ENCODE measurements at regions not wholly inside any gene's neighbourhood (a gene's known extent, or its start where the extent isn't known, plus 50 kb on each side); places are given as distances from the start of the nearest gene placed in this dataset.

DNA sequence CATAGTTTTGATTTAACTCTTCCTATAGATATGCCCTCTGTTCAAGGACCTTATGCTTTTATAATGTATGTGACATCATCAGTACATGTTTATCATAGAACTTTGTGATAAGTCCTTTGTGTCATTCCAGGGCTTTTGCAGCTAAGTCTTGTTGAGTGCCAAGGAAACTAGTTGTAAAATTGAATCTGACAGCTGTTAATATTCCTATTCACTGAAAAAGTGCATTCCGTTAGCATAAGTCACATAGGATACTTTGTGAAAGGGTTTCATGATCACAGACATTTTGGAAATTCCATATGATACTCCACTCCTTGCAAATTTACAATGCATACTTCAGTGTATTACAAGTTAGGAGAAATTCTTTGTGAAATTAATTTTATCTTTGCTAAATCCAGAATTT, 503.4 kb downstream of the CCDC85A start:
- H3K4me3 ChIP-seq = no peak overlapping the region
- DNase-seq (no peak), ATAC-seq (no peak)
- WGBS (ENCODE audit: insufficient coverage, low coverage, low lambda C conversion rate, missing lambda C conversion rate) = 50% methylated on average over 1 of the region's 1 CpG
- no peaks in the 10 kb centered on the region for H3K9me3 ChIP-seq
- TF ChIP-seq POLR2A (IDR thresholded peaks at IDR 0.05) = no peak
- TF ChIP-seq CTCF (IDR thresholded peaks at IDR 0.05) = no peak
- intact Hi-C loops (cut with DNase I) = no loop called here
- H3K36me3 ChIP-seq = no peaks in the 10 kb centered on the region
- H3K4me1 ChIP-seq = no peaks in the 10 kb centered on the region
- no peaks in the 10 kb centered on the region for H3K27me3 ChIP-seq
- H3K27ac ChIP-seq = no peak overlapping the region

- ATAC-seq (no peak), DNase-seq (no peak)
- intact Hi-C loops (cut with DNase I) = no loop called here
- H3K9me3 ChIP-seq = no peaks in the 10 kb centered on the region
- H3K4me3 ChIP-seq = no peak overlapping the region
- 45% methylated on average over 1 of the region's 1 CpG for WGBS (ENCODE audit: insufficient coverage, low coverage, low lambda C conversion rate, missing lambda C conversion rate)
- no peaks in the 10 kb centered on the region for H3K27me3 ChIP-seq
- no peaks in the 10 kb centered on the region for H3K36me3 ChIP-seq
- TF ChIP-seq CTCF (IDR thresholded peaks at IDR 0.05) (no peak), POLR2A (IDR thresholded peaks at IDR 0.05) (no peak)
- H3K4me1 ChIP-seq = no peaks in the 10 kb centered on the region
- H3K27ac ChIP-seq = no peak overlapping the region
These were observed 504.9 kb downstream of the CCDC85A start for GRCh38 chr2:56688661-56689060.

DNA sequence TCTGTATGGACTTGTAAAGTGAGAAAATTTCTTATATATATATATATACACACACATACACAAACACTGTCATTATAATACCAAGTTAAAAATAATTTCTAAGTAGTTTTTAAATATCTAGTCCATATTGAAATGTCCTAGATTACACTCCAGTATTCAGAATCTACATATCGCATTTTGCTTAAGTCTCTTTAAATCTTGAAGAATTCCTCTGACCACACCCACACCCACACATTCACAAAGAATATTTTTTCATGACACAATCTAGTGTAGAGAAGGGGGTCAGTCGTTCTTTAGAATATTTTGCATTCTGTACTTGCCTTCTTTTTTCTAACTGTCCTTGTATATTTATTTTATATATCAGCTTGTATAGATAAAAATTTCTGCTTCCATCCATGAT, 509.7 kb downstream of the CCDC85A start:
- DNase-seq (no peak), ATAC-seq (no peak)
- H3K9me3 ChIP-seq = no peaks in the 10 kb centered on the region
- no peak overlapping the region for H3K27ac ChIP-seq
- intact Hi-C loops (cut with DNase I) = no loop called here
- no peak overlapping the region for H3K4me3 ChIP-seq
- 37% methylated on average over 2 of the region's 2 CpGs for WGBS (ENCODE audit: insufficient coverage, low coverage, low lambda C conversion rate, missing lambda C conversion rate)
- H3K4me1 ChIP-seq = no peaks in the 10 kb centered on the region
- no peaks in the 10 kb centered on the region for H3K36me3 ChIP-seq
- no peaks in the 10 kb centered on the region for H3K27me3 ChIP-seq
- TF ChIP-seq POLR2A (IDR thresholded peaks at IDR 0.05) = no peak
- TF ChIP-seq CTCF (IDR thresholded peaks at IDR 0.05) = no peak

DNA sequence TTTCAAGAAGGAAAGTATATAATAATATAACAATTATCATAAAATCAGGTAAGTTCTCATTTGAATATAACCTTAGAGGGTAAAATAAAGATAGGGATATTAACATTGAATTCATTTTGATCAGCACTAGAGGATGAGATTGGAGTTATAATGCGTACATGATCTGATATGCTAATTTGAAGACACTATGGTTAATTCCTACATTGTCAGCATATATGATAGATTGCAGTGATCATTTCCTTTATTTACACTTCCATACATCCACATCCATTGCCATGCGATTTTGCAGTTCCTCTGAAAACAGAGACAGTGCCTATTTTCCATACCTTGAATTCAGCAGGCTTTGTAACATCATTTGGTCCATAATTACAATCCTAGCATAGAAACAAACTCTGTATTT, 519.2 kb downstream of the CCDC85A start:
- WGBS (ENCODE audit: insufficient coverage, low coverage, low lambda C conversion rate, missing lambda C conversion rate) = 58% methylated on average over 2 of the region's 2 CpGs
- H3K36me3 ChIP-seq = no peaks in the 10 kb centered on the region
- no peak overlapping the region for H3K27ac ChIP-seq
- no peak for TF ChIP-seq CTCF (IDR thresholded peaks at IDR 0.05)
- intact Hi-C loops (cut with DNase I) = no loop called here
- DNase-seq (no peak), ATAC-seq (no peak)
- no peaks in the 10 kb centered on the region for H3K27me3 ChIP-seq
- peaks cover 0 to 6% (median 0%) of the 10 kb centered on the region in 4 donors for H3K9me3 ChIP-seq
- H3K4me3 ChIP-seq = no peak overlapping the region
- no peaks in the 10 kb centered on the region for H3K4me1 ChIP-seq

DNA sequence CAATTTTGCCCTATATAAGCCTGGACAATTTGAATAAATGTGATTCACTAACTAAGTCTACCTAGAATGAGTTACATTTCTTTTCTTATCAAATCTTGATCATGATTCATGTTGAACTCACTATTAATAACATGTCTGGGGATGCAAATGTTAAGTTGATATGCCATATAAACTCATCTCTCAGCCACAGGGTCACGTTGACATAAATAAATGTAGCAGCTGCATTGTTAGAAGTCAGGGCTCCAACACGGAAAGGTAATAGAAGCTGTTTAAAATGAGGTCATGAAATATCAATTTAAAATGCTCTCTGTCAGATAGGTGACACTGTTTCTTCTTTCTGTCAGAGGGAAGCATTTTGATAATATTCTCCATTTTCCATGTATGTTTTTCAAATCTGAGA, 521.9 kb downstream of the CCDC85A start:
- intact Hi-C loops (cut with DNase I) = no loop called here
- WGBS (ENCODE audit: insufficient coverage, low coverage, low lambda C conversion rate, missing lambda C conversion rate) = 42% methylated on average over 2 of the region's 2 CpGs
- H3K9me3 ChIP-seq = no peaks in the 10 kb centered on the region
- DNase-seq = no peak
- no peaks in the 10 kb centered on the region for H3K4me1 ChIP-seq
- ATAC-seq = no peak
- H3K27ac ChIP-seq = no peak overlapping the region
- H3K4me3 ChIP-seq = no peak overlapping the region
- no peaks in the 10 kb centered on the region for H3K27me3 ChIP-seq
- no peaks in the 10 kb centered on the region for H3K36me3 ChIP-seq
- TF ChIP-seq POLR2A (IDR thresholded peaks at IDR 0.05) = no peak
- TF ChIP-seq CTCF (IDR thresholded peaks at IDR 0.05) = no peak
